Gastroesophageal sphincter (tissue), 3 donors: ENCODE measurements at regions not wholly inside any gene's neighbourhood (a gene's known extent, or its start where the extent isn't known, plus 50 kb on each side); places are given as distances from the start of the nearest gene placed in this dataset.

Experiments used
- CTCF ChIP-seq, 4 experiments: fragments of 200-600 bp in 2 of 4; fragments of 450-650 bp in 2 of 4; sonication (generic) in 1 of 4; IDR thresholded peaks; one replicate each; pipeline ENCODE4 v1.5.1; 2017 to 2019; ENCODE audit warnings: antibody characterized with exemption in 4 of 4, mild to moderate bottlenecking in 2 of 4, moderate library complexity in 2 of 4
- POLR2AphosphoS5 ChIP-seq: sonication (generic); formaldehyde crosslinking; IDR thresholded peaks from one replicate; pipeline ENCODE4 v1.6.1; 2017; ENCODE audit warnings: antibody characterized with exemption

GRCh38 chr2:175630280-175631244, 371.5 kb downstream of the LNPK start:
- TF ChIP-seq POLR2AphosphoS5 (no peak), CTCF (IDR thresholded peaks at IDR 0.05) (no peak)
